B cell (primary cell): ENCODE measurements at regions not wholly inside any gene's neighbourhood (a gene's known extent, or its start where the extent isn't known, plus 50 kb on each side); places are given as distances from the start of the nearest gene placed in this dataset.

Experiments
- ATAC-seq: fragments of 200-7000 bp; cut with Tn5 transposase; one replicate; pipeline ENCODE4 v1.10.0; 2021; ENCODE audit warnings: low read depth, mild to moderate bottlenecking, moderate number of reproducible peaks, moderate library complexity
- CTCF ChIA-PET: fragments of 350-600 bp; sonication (Branson Sonifier 250); formaldehyde crosslinking; loops from one replicate; lab custom pipeline; 2021; ENCODE audit warnings: antibody characterized with exemption, inconsistent platforms; lab: Charles Lee
- POLR2A ChIA-PET: fragments of 350-600 bp; sonication (Branson Sonifier 250); formaldehyde crosslinking; loops from one replicate; lab custom pipeline; 2021; ENCODE audit warnings: antibody characterized with exemption; lab: Charles Lee
- DNase-seq: peaks from one replicate; pipeline ENCODE4 v3.0.0; 2013
- H2AFZ ChIP-seq: 2 replicates; pipeline ENCODE4 v1.6.1; 2012; ENCODE audit warnings: mild to moderate bottlenecking, low read depth, low read length; ENCODE audit not compliant: insufficient read depth, poor library complexity, severe bottlenecking
- H3K27ac ChIP-seq, 2 donors: 1 replicate in 1 of 2; 2 replicates in 1 of 2; pipeline ENCODE4 v1.5.1; 2012 to 2013; ENCODE audit warnings: low read length in 2 of 2, mild to moderate bottlenecking in 2 of 2, moderate library complexity in 1 of 2
- H3K27me3 ChIP-seq, 4 experiments: fragments of 200-600 bp in 1 of 4; sonication (generic) in 1 of 4; replicated peaks in 1 of 4; 1 replicate in 2 of 4; 2 replicates in 2 of 4; pipeline versions ENCODE4 v1.6.1 to v1.7.0; 2013 to 2016; ENCODE audit warnings: low read length in 3 of 4, mild to moderate bottlenecking in 2 of 4, mixed read lengths in 1 of 4, moderate library complexity in 1 of 4; ENCODE audit not compliant: insufficient read depth in 4 of 4, control insufficient read depth in 3 of 4; ENCODE audit errors: control extremely low read depth in 1 of 4
- H3K36me3 ChIP-seq, 2 experiments: replicated peaks in 1 of 2; 1 replicate in 1 of 2; 2 replicates in 1 of 2; pipeline versions ENCODE4 v1.6.1 to v1.7.1; 2013; ENCODE audit warnings: low read length in 1 of 2; ENCODE audit not compliant: insufficient read depth in 2 of 2, control insufficient read depth in 1 of 2; ENCODE audit errors: control extremely low read depth in 1 of 2, extremely low read depth in 1 of 2
- H3K4me1 ChIP-seq, 2 donors: fragments of 200-600 bp in 1 of 2; sonication (generic) in 1 of 2; 1 replicate in 1 of 2; 2 replicates in 1 of 2; pipeline versions ENCODE4 v1.5.1 to v1.6.1; 2013 to 2017; ENCODE audit warnings: low read length in 2 of 2; ENCODE audit not compliant: control insufficient read depth in 2 of 2, insufficient read depth in 2 of 2
- H3K4me2 ChIP-seq: replicated peaks from 2 replicates; pipeline ENCODE3; 2012; ENCODE audit warnings: mild to moderate bottlenecking, low read depth, low read length; ENCODE audit not compliant: poor library complexity, severe bottlenecking
- H3K4me3 ChIP-seq, 5 experiments: fragments of 200-600 bp in 1 of 5; sonication (generic) in 1 of 5; 1 replicate in 3 of 5; 2 replicates in 2 of 5; pipeline versions ENCODE4 v1.5.1 to v1.7.0; 2011 to 2016; ENCODE audit warnings: low read length in 4 of 5, mild to moderate bottlenecking in 4 of 5, low read depth in 2 of 5, control low read depth in 1 of 5, moderate library complexity in 1 of 5; ENCODE audit not compliant: insufficient read depth in 1 of 5; ENCODE audit errors: control extremely low read depth in 1 of 5, extremely low read depth in 1 of 5
- H3K79me2 ChIP-seq: fragments of 200-600 bp; sonication (generic); one replicate; pipeline ENCODE4 v1.6.0; 2016; ENCODE audit warnings: low read length; ENCODE audit not compliant: control insufficient read depth, insufficient read depth
- H3K9ac ChIP-seq: fragments of 200-600 bp; sonication (generic); 2 replicates; pipeline ENCODE4 v1.6.1; 2017; ENCODE audit warnings: mild to moderate bottlenecking, low read length, moderate library complexity
- H3K9me3 ChIP-seq, 3 donors: one replicate each; pipeline versions ENCODE4 v1.6.1 to v1.7.1; 2013; ENCODE audit warnings: low read length in 2 of 3; ENCODE audit not compliant: control insufficient read depth in 2 of 3, insufficient read depth in 1 of 3; ENCODE audit errors: control extremely low read depth in 1 of 3
- H4K20me1 ChIP-seq: 2 replicates; pipeline ENCODE4 v1.6.0; 2012; ENCODE audit warnings: mild to moderate bottlenecking, low read length; ENCODE audit not compliant: insufficient read depth, control insufficient read depth, poor library complexity, severe bottlenecking
- H3K27ac Mint-ChIP-seq: one replicate; pipeline ENCODE4 v1.8.0; 2021; ENCODE audit warnings: mixed read lengths
- H3K27me3 Mint-ChIP-seq: one replicate; pipeline ENCODE4 v1.8.0; 2021; ENCODE audit warnings: mixed read lengths
- H3K4me1 Mint-ChIP-seq: one replicate; pipeline ENCODE4 v1.8.0; 2021; ENCODE audit warnings: mixed read lengths
- H3K4me3 Mint-ChIP-seq: one replicate; pipeline ENCODE4 v1.8.0; 2021; ENCODE audit warnings: mixed read lengths
- H3K9me3 Mint-ChIP-seq: one replicate; pipeline ENCODE4 v1.8.0; 2022; ENCODE audit warnings: mixed read lengths; ENCODE audit not compliant: insufficient read depth
- CTCF ChIP-seq: fragments of 200-600 bp; IDR thresholded peaks from one replicate; pipeline ENCODE4 v1.8.0; 2022; ENCODE audit warnings: antibody characterized with exemption, mild to moderate bottlenecking
- EZH2 ChIP-seq: IDR thresholded peaks from 2 replicates; pipeline ENCODE4 v1.6.1; 2012; ENCODE audit warnings: borderline replicate concordance, low read depth, mild to moderate bottlenecking, moderate library complexity, low read length; ENCODE audit not compliant: insufficient read depth, poor library complexity, severe bottlenecking
- WGBS: methylation state at CpG from one replicate; pipeline ENCODE4 v1.1.5; 2013; ENCODE audit warnings: missing lambda C conversion rate; ENCODE audit not compliant: insufficient coverage; 5-methylcytosine and 5-hydroxymethylcytosine counted together
- intact Hi-C: fragments of 100-400 bp; cut with micrococcal nuclease; formaldehyde crosslinking; loops from one replicate; pipeline ENCODE4 v1.10.0; 2022

DNA sequence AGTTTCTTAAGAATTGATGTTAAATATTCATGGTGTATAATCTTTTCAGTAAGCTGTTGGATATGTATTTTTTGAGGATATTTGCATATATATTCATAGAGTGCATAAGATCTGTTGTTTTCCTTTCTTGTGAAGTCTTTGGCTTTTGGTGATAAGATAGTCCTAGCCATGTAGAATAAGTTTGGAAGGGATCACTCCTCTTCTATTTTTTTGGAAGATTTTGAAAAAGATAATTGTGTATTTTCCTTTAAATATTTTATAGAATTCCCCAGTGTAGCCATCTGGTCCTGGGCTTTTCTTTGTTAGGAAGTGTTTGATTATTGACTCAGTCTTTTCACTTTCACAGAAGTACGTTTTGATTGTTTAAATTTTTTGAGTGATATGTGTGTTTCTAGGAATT lies 318.8 kb upstream of the CDH10 start:
- no peak for DNase-seq
- no peak overlapping the region for H3K27ac Mint-ChIP-seq
- no CpG with 5 or more reads among the region's 1 CpG for WGBS
- no peaks in the 10 kb centered on the region for H3K4me1 ChIP-seq
- H3K9me3 ChIP-seq, result no peaks in the 10 kb centered on the region
- no peak overlapping the region for H2AFZ ChIP-seq
- no peaks in the 10 kb centered on the region for H3K79me2 ChIP-seq
- H3K4me2 ChIP-seq, result no peak overlapping the region
- H3K27me3 Mint-ChIP-seq, result no peaks in the 10 kb centered on the region
- H3K4me3 Mint-ChIP-seq, result no peak overlapping the region
- no peaks in the 10 kb centered on the region for H3K27me3 ChIP-seq
- no peak overlapping the region for H3K4me3 ChIP-seq
- H3K27ac ChIP-seq, result no peak overlapping the region
- no peaks in the 10 kb centered on the region for H3K4me1 Mint-ChIP-seq
- H3K36me3 ChIP-seq, result no peaks in the 10 kb centered on the region
- peaks cover 3% of the 10 kb centered on the region for H3K9me3 Mint-ChIP-seq
- no peaks in the 10 kb centered on the region for H4K20me1 ChIP-seq
- POLR2A ChIA-PET, result no interaction called here
- no peak for ATAC-seq
- TF ChIP-seq CTCF, result no peak
- no peak for TF ChIP-seq EZH2
- intact Hi-C loops, result no loop called here
- CTCF ChIA-PET, result no interaction called here
- no peak overlapping the region for H3K9ac ChIP-seq

GRCh38 chr5:24923400-24923799 lies 278.6 kb upstream of the CDH10 start:
- Histone ChIP-seq H3K9ac (no peak overlapping the region), H3K27ac (no peak overlapping the region), H3K36me3 (no peaks in the 10 kb centered on the region), H2AFZ (no peak overlapping the region), H3K9me3 (peaks cover 0 to 5% (median 0%) of the 10 kb centered on the region in 3 donors), H3K27me3 (no peaks in the 10 kb centered on the region), H3K79me2 (no peaks in the 10 kb centered on the region), H3K4me3 (no peak overlapping the region), H3K4me2 (no peak overlapping the region), H3K4me1 (no peaks in the 10 kb centered on the region), H4K20me1 (no peaks in the 10 kb centered on the region)
- CTCF ChIA-PET, result no interaction called here
- POLR2A ChIA-PET, result no interaction called here
- intact Hi-C loops, result no loop called here
- H3K4me1 Mint-ChIP-seq, result no peaks in the 10 kb centered on the region
- TF ChIP-seq EZH2, result no peak
- TF ChIP-seq CTCF, result no peak
- H3K4me3 Mint-ChIP-seq, result no peak overlapping the region
- no peak overlapping the region for H3K27ac Mint-ChIP-seq
- ATAC-seq (no peak), DNase-seq (no peak)
- no peaks in the 10 kb centered on the region for H3K27me3 Mint-ChIP-seq
- WGBS, result 94% methylated on average over 2 of the region's 3 CpGs
- H3K9me3 Mint-ChIP-seq, result peaks cover 10% of the 10 kb centered on the region
